HEK293 (cell line): ENCODE measurements at regions not wholly inside any gene's neighbourhood (a gene's known extent, or its start where the extent isn't known, plus 50 kb on each side); places are given as distances from the start of the nearest gene placed in this dataset.
"Not testable (repeated sequence)": the region's sequence is repeated elsewhere in the genome, so short reads cannot be mapped to it uniquely, and the experiment has no call there.

Experiments
- CTCF ChIA-PET: fragments of 350-600 bp; formaldehyde crosslinking; extraction: SDS; loops from one replicate; lab custom pipeline; 2021; ENCODE audit warnings: antibody characterized with exemption; lab: Yijun Ruan, JAX
- POLR2A ChIA-PET: fragments of 300-600 bp; formaldehyde crosslinking; extraction: SDS; loops from one replicate; lab custom pipeline; 2020; ENCODE audit warnings: antibody characterized with exemption, inconsistent platforms; lab: Yijun Ruan, JAX
- H3K27ac ChIP-seq: fragments of 200-500 bp; sonication (Bioruptor generic); 2 replicates; pipeline ENCODE4 v1.5.1; 2014; ENCODE audit warnings: low read depth, low read length, control low read depth, inconsistent platforms; ENCODE audit errors: extremely low read depth
- H3K36me3 ChIP-seq, 2 experiments: fragments of 200-500 bp in 1 of 2; sonication (Bioruptor generic) in 1 of 2; 1 replicate in 1 of 2; 2 replicates in 1 of 2; pipeline ENCODE4 v1.5.1; 2014 to 2017; ENCODE audit warnings: inconsistent platforms in 2 of 2, low read length in 2 of 2; ENCODE audit not compliant: control insufficient read depth in 2 of 2, insufficient read depth in 1 of 2
- H3K4me1 ChIP-seq: fragments of 200-500 bp; sonication (Bioruptor generic); 2 replicates; pipeline ENCODE4 v1.5.1; 2014; ENCODE audit warnings: mild to moderate bottlenecking, low read length, inconsistent platforms; ENCODE audit not compliant: control insufficient read depth, insufficient read depth
- H3K4me3 ChIP-seq: 2 replicates; pipeline ENCODE4 v1.5.1; 2011; ENCODE audit warnings: low read depth, mild to moderate bottlenecking, control low read depth, low read length, moderate library complexity
- H3K9me3 ChIP-seq: fragments of 200-500 bp; sonication (Bioruptor generic); 2 replicates; pipeline ENCODE4 v1.5.1; 2014; ENCODE audit warnings: low read depth, low read length, inconsistent platforms; ENCODE audit not compliant: control insufficient read depth, insufficient read depth
- GLIS1 ChIP-seq: fragments of 450-650 bp; formaldehyde crosslinking; IDR thresholded peaks from 2 replicates; pipeline ENCODE4 v1.5.1; 2016; ENCODE audit warnings: missing biosample characterization, missing genetic modification characterization
- HOXD13 ChIP-seq: sonication (generic); formaldehyde crosslinking; IDR thresholded peaks from 2 replicates; pipeline ENCODE4 v1.8.0; 2022; ENCODE audit warnings: missing genetic modification reagents, borderline replicate concordance
- KLF9 ChIP-seq: fragments of 450-650 bp; formaldehyde crosslinking; IDR thresholded peaks from 2 replicates; pipeline ENCODE4 v1.5.1; 2016; ENCODE audit warnings: missing biosample characterization, missing genetic modification characterization, low read depth
- REPIN1 ChIP-seq: fragments of 450-650 bp; formaldehyde crosslinking; IDR thresholded peaks from 2 replicates; pipeline ENCODE4 v1.5.1; 2017; ENCODE audit warnings: missing biosample characterization, missing genetic modification characterization, low read depth
- ZIC2 ChIP-seq: fragments of 450-650 bp; formaldehyde crosslinking; IDR thresholded peaks from 2 replicates; pipeline ENCODE4 v1.5.1; 2016; ENCODE audit warnings: missing biosample characterization, missing genetic modification characterization
- ZNF10 ChIP-seq: fragments of 450-650 bp; formaldehyde crosslinking; IDR thresholded peaks from 2 replicates; pipeline ENCODE4 v1.5.1; 2017; ENCODE audit warnings: missing biosample characterization, missing genetic modification characterization
- ZNF112 ChIP-seq: fragments of 450-650 bp; formaldehyde crosslinking; IDR thresholded peaks from 2 replicates; pipeline ENCODE4 v1.5.0; 2017; ENCODE audit warnings: missing biosample characterization, missing genetic modification characterization
- ZNF148 ChIP-seq: fragments of 450-650 bp; formaldehyde crosslinking; IDR thresholded peaks from 2 replicates; pipeline ENCODE4 v1.5.0; 2017; ENCODE audit warnings: missing biosample characterization, missing genetic modification characterization, borderline replicate concordance
- ZNF16 ChIP-seq: fragments of 450-650 bp; formaldehyde crosslinking; IDR thresholded peaks from 2 replicates; pipeline ENCODE4 v1.5.1; 2016; ENCODE audit warnings: low read depth, missing biosample characterization, missing genetic modification characterization
- ZNF169 ChIP-seq: fragments of 450-650 bp; formaldehyde crosslinking; IDR thresholded peaks from 2 replicates; pipeline ENCODE4 v1.5.1; 2016; ENCODE audit warnings: missing biosample characterization, missing genetic modification characterization
- ZNF19 ChIP-seq: fragments of 450-650 bp; formaldehyde crosslinking; IDR thresholded peaks from 2 replicates; pipeline ENCODE4; 2016; ENCODE audit warnings: missing biosample characterization, missing genetic modification characterization, low read depth
- ZNF280C ChIP-seq: fragments of 450-650 bp; formaldehyde crosslinking; IDR thresholded peaks from 2 replicates; pipeline ENCODE4 v1.5.1; 2016; ENCODE audit warnings: missing biosample characterization, missing genetic modification characterization
- ZNF529 ChIP-seq: fragments of 450-650 bp; formaldehyde crosslinking; IDR thresholded peaks from 2 replicates; pipeline ENCODE4 v1.5.1; 2017; ENCODE audit warnings: missing genetic modification characterization, missing biosample characterization; ENCODE audit not compliant: insufficient replicate concordance
- ZNF549 ChIP-seq: fragments of 450-650 bp; IDR thresholded peaks from 2 replicates; pipeline ENCODE4 v1.5.1; 2018; ENCODE audit warnings: missing biosample characterization, missing genetic modification characterization, mild to moderate bottlenecking, inconsistent platforms, moderate library complexity
- ZNF660 ChIP-seq: fragments of 450-650 bp; IDR thresholded peaks from 2 replicates; pipeline ENCODE4 v1.5.1; 2018; ENCODE audit warnings: missing biosample characterization, mild to moderate bottlenecking, missing genetic modification characterization
- TF ChIP-seq, protein P1 (sequence below): fragments of 450-650 bp; formaldehyde crosslinking; IDR thresholded peaks from 2 replicates; pipeline ENCODE4 v1.5.1; 2017; ENCODE audit warnings: missing biosample characterization, mild to moderate bottlenecking, missing genetic modification characterization, moderate library complexity
- TF ChIP-seq, protein P2 (sequence below): fragments of 450-650 bp; formaldehyde crosslinking; IDR thresholded peaks from 2 replicates; pipeline ENCODE4 v1.5.1; 2016; ENCODE audit warnings: missing biosample characterization, missing genetic modification characterization, borderline replicate concordance
- TF ChIP-seq, protein P3 (sequence below): fragments of 450-650 bp; formaldehyde crosslinking; IDR thresholded peaks from 2 replicates; pipeline ENCODE4; 2016; ENCODE audit warnings: missing biosample characterization, missing genetic modification characterization

GRCh38 chr14:71250791-71251190, 343.5 kb downstream of the PCNX1 start:
- H3K9me3 ChIP-seq, result no peaks in the 10 kb centered on the region
- H3K27ac ChIP-seq, result no peak overlapping the region
- POLR2A ChIA-PET, result no interaction called here
- H3K36me3 ChIP-seq, result no peaks in the 10 kb centered on the region
- no peaks in the 10 kb centered on the region for H3K4me1 ChIP-seq
- TF ChIP-seq ZIC2 (no peak), KLF9 (tag by site-specific recombination) (no peak), ZNF10 (no peak), ZNF148 (tag by site-specific recombination) (no peak), GLIS1 (no peak), ZNF169 (tag by site-specific recombination) (no peak), HOXD13 (no peak), ZNF549 (tag by site-specific recombination) (no peak), ZNF112 (tag by site-specific recombination) (no peak), ZNF280C (tag by site-specific recombination) (no peak), ZNF19 (tag by site-specific recombination) (no peak), REPIN1 (tag by site-specific recombination) (no peak), ZNF660 (tag by site-specific recombination) (no peak), ZNF529 (tag by site-specific recombination) (no peak), ZNF16 (no peak)
- TF ChIP-seq, protein P1, sequence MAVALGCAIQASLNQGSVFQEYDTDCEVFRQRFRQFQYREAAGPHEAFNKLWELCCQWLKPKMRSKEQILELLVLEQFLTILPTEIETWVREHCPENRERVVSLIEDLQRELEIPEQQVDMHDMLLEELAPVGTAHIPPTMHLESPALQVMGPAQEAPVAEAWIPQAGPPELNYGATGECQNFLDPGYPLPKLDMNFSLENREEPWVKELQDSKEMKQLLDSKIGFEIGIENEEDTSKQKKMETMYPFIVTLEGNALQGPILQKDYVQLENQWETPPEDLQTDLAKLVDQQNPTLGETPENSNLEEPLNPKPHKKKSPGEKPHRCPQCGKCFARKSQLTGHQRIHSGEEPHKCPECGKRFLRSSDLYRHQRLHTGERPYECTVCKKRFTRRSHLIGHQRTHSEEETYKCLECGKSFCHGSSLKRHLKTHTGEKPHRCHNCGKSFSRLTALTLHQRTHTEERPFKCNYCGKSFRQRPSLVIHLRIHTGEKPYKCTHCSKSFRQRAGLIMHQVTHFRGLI (tag by site-specific recombination), result no peak
- TF ChIP-seq, protein P2, sequence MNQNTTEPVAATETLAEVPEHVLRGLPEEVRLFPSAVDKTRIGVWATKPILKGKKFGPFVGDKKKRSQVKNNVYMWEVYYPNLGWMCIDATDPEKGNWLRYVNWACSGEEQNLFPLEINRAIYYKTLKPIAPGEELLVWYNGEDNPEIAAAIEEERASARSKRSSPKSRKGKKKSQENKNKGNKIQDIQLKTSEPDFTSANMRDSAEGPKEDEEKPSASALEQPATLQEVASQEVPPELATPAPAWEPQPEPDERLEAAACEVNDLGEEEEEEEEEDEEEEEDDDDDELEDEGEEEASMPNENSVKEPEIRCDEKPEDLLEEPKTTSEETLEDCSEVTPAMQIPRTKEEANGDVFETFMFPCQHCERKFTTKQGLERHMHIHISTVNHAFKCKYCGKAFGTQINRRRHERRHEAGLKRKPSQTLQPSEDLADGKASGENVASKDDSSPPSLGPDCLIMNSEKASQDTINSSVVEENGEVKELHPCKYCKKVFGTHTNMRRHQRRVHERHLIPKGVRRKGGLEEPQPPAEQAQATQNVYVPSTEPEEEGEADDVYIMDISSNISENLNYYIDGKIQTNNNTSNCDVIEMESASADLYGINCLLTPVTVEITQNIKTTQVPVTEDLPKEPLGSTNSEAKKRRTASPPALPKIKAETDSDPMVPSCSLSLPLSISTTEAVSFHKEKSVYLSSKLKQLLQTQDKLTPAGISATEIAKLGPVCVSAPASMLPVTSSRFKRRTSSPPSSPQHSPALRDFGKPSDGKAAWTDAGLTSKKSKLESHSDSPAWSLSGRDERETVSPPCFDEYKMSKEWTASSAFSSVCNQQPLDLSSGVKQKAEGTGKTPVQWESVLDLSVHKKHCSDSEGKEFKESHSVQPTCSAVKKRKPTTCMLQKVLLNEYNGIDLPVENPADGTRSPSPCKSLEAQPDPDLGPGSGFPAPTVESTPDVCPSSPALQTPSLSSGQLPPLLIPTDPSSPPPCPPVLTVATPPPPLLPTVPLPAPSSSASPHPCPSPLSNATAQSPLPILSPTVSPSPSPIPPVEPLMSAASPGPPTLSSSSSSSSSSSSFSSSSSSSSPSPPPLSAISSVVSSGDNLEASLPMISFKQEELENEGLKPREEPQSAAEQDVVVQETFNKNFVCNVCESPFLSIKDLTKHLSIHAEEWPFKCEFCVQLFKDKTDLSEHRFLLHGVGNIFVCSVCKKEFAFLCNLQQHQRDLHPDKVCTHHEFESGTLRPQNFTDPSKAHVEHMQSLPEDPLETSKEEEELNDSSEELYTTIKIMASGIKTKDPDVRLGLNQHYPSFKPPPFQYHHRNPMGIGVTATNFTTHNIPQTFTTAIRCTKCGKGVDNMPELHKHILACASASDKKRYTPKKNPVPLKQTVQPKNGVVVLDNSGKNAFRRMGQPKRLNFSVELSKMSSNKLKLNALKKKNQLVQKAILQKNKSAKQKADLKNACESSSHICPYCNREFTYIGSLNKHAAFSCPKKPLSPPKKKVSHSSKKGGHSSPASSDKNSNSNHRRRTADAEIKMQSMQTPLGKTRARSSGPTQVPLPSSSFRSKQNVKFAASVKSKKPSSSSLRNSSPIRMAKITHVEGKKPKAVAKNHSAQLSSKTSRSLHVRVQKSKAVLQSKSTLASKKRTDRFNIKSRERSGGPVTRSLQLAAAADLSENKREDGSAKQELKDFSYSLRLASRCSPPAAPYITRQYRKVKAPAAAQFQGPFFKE, result no peak
- TF ChIP-seq, protein P3, sequence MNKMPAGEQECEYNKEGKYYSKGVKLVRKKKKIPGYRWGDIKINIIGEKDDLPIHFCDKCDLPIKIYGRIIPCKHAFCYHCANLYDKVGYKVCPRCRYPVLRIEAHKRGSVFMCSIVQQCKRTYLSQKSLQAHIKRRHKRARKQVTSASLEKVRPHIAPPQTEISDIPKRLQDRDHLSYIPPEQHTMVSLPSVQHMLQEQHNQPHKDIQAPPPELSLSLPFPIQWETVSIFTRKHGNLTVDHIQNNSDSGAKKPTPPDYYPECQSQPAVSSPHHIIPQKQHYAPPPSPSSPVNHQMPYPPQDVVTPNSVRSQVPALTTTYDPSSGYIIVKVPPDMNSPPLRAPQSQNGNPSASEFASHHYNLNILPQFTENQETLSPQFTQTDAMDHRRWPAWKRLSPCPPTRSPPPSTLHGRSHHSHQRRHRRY (tag by site-specific recombination), result no peak
- CTCF ChIA-PET, result no interaction called here
- no peak overlapping the region for H3K4me3 ChIP-seq

GRCh38 chr14:71254091-71254719, 346.9 kb downstream of the PCNX1 start:
- H3K36me3 ChIP-seq, H3K27ac ChIP-seq, H3K4me3 ChIP-seq, H3K4me1 ChIP-seq, H3K9me3 ChIP-seq, POLR2A ChIA-PET, CTCF ChIA-PET: not testable (repeated sequence)
